HG02798 (cell line): ENCODE measurements at regions not wholly inside any gene's neighbourhood (a gene's known extent, or its start where the extent isn't known, plus 50 kb on each side); places are given as distances from the start of the nearest gene placed in this dataset.
"Not testable (repeated sequence)": the region's sequence is repeated elsewhere in the genome, so short reads cannot be mapped to it uniquely, and the experiment has no call there.

Experiments
- ATAC-seq: cut with Tn5 transposase; IDR thresholded peaks from one replicate; pipeline ENCODE4 v1.9.1; 2021; ENCODE audit warnings: mild to moderate bottlenecking; ENCODE audit not compliant: unreplicated experiment, poor library complexity

GRCh38 chr6:15023018-15023417, 222.9 kb upstream of the JARID2 start:
- not testable (repeated sequence) for ATAC-seq

DNA sequence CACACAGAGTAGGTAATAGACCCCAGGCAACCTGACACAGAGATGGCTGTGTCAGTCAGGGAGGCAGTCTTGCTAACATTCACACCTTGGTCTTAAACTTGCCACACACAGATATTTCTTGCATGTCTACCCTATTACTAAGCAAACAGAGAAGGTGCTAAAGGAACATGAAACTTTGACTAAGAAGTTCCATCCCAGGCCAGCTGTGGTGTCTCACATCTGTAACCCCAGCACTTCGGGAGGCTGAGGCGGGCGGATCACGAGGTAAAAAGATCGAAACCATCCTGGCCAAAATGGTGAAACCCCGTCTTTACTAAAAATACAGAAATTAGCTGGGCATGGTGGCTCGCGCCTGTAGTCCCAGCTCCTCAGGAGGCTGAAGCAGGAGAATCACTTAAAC, 222.4 kb upstream of the JARID2 start:
- ATAC-seq = peak; percentile 95

DNA sequence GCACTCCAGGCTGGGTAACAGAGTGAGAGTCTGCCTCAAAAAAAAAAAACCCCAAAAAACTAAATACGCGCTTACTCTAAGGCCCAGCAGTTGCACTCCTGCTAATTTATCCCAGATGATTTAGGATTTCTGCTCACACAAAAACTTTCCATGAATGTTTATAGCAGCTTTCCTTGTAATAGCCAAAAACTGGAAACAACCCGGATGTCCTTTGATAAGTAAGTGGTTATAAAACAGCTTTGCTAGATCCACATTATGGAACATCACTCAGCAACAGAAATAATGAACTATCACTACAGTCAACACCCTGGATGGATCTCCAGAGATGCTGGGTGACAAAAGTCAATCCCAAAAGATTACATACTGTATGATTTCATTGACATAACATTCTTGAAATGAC, 220.4 kb upstream of the JARID2 start:
- no peak for ATAC-seq

DNA sequence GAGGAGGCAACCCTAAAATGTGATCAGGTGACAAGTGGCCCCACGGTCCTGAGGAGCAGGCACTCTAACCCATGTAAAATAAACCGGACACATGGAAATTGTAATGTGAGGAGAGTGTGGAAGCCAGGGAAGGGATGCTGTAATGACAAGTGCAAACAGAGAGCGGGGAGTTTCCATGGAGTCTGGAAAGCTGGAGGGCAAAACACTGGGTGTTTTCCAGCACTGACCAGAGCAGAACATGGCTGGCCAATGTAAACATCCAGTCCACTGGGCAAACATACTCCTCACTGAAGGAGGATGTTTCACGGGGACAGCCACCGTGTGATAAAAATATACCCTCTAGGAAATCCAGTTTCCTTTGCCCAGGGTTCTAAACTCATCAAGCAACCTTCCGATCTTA, 219.0 kb upstream of the JARID2 start:
- no peak for ATAC-seq

GRCh38 chr6:15027472-15027871, 218.4 kb upstream of the JARID2 start:
- ATAC-seq = no peak

DNA sequence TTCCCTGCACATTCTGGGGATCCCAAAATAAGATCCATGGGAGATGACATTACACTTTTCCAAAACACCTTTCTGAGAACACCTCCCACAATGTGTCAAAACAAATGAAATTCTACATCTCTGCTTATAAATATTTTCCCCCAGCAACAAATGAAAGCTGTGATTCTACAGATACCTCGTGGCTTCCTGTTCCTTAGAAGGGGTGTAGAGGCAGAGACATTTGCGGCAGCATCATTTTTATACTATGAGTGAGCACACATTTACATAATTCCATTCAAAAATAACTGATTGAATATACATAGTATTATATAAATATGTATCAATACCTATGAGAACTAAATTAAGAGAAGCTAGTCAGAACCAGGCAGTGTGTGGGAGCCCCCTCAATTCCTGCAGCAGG, 213.9 kb upstream of the JARID2 start:
- ATAC-seq = no peak

- ATAC-seq = no peak
Observed at GRCh38 chr6:15033850-15034203, 212.0 kb upstream of the JARID2 start.

GRCh38 chr6:15036690-15037245, 209.1 kb upstream of the JARID2 start:
- ATAC-seq = no peak

DNA sequence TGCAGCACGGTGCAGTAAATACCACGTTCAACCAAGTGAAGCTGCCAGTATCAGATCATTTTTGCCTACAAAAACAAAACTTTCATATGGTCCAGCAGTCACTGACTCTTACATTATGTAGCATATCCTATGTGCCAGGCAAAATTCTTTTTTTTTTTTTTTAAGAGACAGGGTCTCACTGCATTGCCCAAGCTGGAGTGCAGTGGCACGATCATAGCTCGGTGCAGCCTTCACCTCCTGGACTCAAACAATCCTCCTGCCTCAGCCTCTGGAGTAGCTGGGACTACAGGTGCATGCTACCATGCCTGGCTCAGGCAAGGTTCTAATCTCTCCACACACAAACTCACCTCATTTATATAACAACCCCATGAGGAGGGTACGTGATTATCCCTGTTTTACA, 208.6 kb upstream of the JARID2 start:
- ATAC-seq = no peak

DNA sequence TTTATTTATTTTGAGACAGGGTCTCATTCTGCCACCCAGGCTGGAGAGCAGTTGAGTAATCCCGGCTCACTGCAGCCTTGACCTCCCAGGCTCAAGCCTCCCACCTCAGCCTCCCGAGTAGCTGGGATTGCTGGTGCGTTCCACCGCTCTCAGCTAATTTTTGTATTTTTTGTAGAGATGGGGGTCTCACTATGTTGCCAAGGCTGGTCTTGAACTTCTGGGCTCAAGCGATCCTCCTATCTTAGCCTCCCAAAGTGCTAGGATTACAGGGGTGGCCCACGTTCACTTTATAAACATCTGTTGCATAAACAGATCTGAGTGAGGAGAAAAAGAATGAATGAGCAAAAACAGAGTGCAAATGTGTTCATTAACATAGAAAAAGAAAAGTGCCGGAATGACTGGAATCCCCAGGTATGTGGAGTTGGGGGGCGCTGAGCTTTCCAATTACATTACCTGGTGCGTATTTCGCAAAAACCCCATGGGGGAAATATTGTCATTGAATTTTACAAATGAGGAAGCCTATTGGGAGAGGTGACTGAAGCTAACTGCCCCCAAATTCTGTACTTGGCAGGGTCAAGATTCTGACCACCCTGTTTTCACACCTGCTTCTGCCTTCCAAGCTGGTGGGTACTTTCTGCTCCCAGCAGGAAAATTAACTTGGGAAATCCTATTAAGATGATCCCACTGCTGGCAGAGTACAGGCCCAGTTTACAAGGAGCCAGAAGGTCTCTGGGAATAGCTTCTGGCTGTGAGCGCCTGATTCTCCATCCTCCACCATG, 207.7 kb upstream of the JARID2 start:
- no peak for ATAC-seq

GRCh38 chr6:15039136-15039535, 206.7 kb upstream of the JARID2 start:
- ATAC-seq = no peak

DNA sequence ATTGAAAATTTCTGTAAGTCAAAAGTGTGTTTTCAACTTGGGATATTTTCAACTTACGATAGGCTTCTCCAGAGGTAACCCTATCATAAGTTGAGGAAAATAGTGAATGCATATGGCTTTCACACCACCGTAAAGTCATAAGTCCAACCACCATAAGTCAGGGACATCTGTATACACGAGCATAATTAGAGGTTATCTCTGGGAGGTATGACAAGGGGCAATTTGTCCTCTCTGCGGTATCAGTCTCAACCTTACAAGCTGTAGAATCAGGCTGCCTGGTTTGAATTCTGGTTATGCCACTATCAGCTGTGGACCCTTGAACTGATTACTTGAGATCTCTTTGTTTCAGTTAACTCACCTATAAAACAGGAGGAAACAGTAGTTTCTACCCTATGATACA, 202.9 kb upstream of the JARID2 start:
- ATAC-seq = no peak

DNA sequence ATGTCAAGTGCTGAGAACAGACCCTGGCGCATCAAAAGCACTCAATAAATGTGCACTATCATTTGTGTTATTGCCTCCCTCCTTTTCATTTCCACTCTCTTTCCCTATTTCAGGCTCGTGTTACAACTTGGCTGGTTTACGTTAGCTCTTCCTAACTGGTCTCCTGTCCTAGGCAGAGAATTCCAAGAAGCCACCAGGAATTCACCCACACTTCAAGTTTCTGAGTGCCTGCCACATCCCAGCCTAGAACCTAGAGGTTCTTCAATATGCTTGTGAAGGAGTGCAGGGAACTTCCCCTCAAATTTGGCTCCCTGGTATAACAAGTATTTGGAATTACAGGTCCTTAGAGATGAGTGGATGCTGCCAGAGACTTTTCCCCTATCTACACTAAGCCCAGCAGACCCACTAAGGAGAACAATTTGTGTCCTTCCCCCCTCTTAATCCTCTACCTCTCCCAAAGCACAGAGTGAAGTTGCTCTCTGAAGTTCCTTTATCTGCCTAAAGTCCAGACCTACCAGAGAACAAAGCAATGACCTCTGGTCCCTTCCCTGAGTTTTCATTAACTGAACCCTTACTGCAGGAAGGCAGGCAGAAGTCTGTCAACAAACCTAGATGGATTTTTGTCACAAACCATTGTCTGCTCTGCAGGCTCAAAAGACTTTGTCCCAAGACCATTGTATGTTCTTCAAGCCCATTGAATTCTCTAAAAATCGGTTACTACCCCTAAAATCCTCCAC, 201.6 kb upstream of the JARID2 start:
- no peak for ATAC-seq

- ATAC-seq = no peak
Observed at GRCh38 chr6:15044948-15045347, 200.9 kb upstream of the JARID2 start.

- ATAC-seq = no peak
Observed at GRCh38 chr6:15046751-15047150, 199.1 kb upstream of the JARID2 start.

DNA sequence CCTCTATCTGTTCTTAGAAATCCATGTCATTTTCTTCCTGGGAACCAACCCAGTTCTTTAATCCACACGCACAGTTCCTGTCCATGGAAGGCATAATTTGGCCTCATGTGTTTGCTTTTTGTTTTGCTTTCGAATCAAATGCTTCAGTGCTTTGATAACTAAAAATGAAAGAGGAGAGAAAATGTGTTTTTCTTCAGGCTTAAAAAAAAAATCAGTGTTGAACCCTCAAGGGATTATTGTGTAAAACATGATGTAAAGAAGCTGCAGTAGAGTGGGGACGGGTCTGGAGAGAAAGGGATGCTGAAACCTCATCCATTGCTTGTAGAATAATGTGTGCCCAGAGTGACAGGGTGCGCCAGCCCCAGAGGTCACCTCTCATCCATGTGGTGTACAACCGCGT, 197.5 kb upstream of the JARID2 start:
- no peak for ATAC-seq

DNA sequence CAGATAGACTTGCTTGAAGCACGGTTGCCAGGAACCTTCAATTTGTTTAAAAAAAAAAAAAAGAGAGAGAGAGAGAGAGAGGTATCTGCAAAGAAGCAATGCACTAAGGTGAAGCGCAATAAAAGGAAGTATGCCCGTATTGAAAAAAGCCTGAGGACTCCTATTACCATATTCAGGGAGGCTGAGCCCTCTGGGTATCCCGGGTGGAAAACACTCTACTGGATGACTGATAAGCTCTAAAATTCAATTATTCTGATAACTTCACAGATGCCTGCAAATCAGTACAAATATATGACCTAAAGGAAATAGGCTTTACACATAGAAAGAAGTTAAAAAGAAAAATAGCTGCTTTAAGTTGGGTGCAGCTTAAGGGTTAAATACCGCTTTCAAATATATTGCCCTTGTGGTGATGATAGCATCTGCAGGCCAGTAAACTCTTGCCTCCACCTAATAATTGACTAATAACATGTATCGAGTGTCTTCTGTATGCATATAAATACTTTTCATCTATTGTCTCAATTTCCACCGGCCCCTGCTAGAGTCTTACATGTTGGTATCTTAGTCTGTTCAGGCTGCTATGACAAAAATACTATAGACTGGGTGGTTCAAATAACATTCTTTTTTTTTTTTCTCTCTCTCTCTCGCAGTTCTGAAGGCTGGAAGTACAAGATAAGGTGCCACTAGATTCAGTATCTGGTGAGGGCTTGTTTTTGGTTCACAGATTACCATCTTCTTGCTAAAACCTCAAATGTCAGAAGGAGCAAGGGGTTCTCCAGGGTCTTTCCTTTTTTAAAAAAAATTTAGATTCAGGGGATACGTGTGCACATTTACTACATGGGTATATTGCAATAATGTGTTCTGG, 187.4 kb upstream of the JARID2 start:
- ATAC-seq = no peak

DNA sequence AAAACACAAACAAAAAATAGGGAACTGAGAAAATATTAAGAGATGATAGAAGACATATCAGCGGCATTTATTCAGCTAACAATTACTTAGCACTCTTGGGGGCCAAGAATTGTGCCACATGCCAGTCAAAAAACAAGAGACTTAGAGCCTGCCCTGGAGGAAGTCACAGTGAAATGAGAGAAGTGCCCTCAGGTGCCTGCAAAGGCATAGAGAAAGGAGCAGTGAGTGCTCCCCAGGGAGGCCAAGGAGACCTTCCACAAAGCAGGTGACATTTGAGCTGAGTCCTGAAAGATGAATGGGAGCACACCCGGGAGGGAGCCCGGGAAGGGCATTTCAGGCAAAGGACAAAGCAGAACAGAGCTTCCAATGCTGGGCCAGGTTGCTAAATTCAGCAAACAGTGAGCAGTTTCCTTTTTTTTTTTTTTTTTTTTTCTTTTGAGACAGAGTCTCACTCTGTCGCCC, 184.7 kb upstream of the JARID2 start:
- ATAC-seq = no peak

- ATAC-seq = no peak
Observed at GRCh38 chr6:15061908-15062515, 183.9 kb upstream of the JARID2 start.

GRCh38 chr6:15062516-15063252, 183.2 kb upstream of the JARID2 start:
- no peak for ATAC-seq
